Central memory CD4-positive, alpha-beta T cell (primary cell): ENCODE measurements at regions not wholly inside any gene's neighbourhood (a gene's known extent, or its start where the extent isn't known, plus 50 kb on each side); places are given as distances from the start of the nearest gene placed in this dataset.
"Not testable (repeated sequence)": the region's sequence is repeated elsewhere in the genome, so short reads cannot be mapped to it uniquely, and the experiment has no call there.

Experiments used
- DNase-seq: peaks from one replicate; pipeline ENCODE4 v3.0.0; 2022

- DNase-seq: no peak
These were observed 1048.5 kb downstream of the GALC start for GRCh38 chr14:86944434-86944833.

- DNase-seq: no peak
These were observed 1049.3 kb downstream of the GALC start for GRCh38 chr14:86943391-86944365.

- no peak for DNase-seq
These were observed 1050.0 kb downstream of the GALC start for GRCh38 chr14:86942936-86943335.

GRCh38 chr14:86940106-86940505, 1052.9 kb downstream of the GALC start:
- DNase-seq: no peak

- DNase-seq: no peak
These were observed 1054.7 kb downstream of the GALC start for GRCh38 chr14:86938320-86938719.

- no peak for DNase-seq
These were observed 1056.4 kb downstream of the GALC start for GRCh38 chr14:86936556-86936955.

GRCh38 chr14:86935241-86935885, 1057.6 kb downstream of the GALC start:
- no peak for DNase-seq

- DNase-seq: no peak
These were observed 1058.9 kb downstream of the GALC start for GRCh38 chr14:86933958-86934595.

GRCh38 chr14:86933460-86933859, 1059.5 kb downstream of the GALC start:
- no peak for DNase-seq

GRCh38 chr14:86915406-86915805, 1077.6 kb downstream of the GALC start:
- no peak for DNase-seq

GRCh38 chr14:86912709-86913108, 1080.3 kb downstream of the GALC start:
- no peak for DNase-seq

GRCh38 chr14:86911486-86911885, 1081.5 kb downstream of the GALC start:
- no peak for DNase-seq

- DNase-seq: not testable (repeated sequence)
These were observed 1087.5 kb downstream of the GALC start for GRCh38 chr14:86905386-86905926.

GRCh38 chr14:86902176-86902950, 1090.6 kb downstream of the GALC start:
- DNase-seq: no peak

- no peak for DNase-seq
These were observed 1095.1 kb downstream of the GALC start for GRCh38 chr14:86897704-86898513.

- DNase-seq: no peak
These were observed 1095.8 kb downstream of the GALC start for GRCh38 chr14:86897224-86897623.

GRCh38 chr14:86896701-86897100, 1096.3 kb downstream of the GALC start:
- no peak for DNase-seq

GRCh38 chr14:86892152-86892956, 1100.6 kb downstream of the GALC start:
- no peak for DNase-seq

- no peak for DNase-seq
These were observed 1107.7 kb downstream of the GALC start for GRCh38 chr14:86885280-86885679.

GRCh38 chr14:86884498-86884897, 1108.5 kb downstream of the GALC start:
- DNase-seq: no peak

- no peak for DNase-seq
These were observed 1110.2 kb downstream of the GALC start for GRCh38 chr14:86882818-86883217.
